GM13977 (cell line): ENCODE measurements at regions not wholly inside any gene's neighbourhood (a gene's known extent, or its start where the extent isn't known, plus 50 kb on each side); places are given as distances from the start of the nearest gene placed in this dataset.
A peak's percentile ranks its signal among the peaks of the same experiment; 100 is the strongest.

ENCODE experiments used
- DNase-seq: peaks from one replicate; pipeline ENCODE4 v3.0.0; 2012; ENCODE audit warnings: low spot score
- in situ Hi-C: fragments of 300-500 bp; cut with MboI; formaldehyde crosslinking; loops from one replicate; pipeline ENCODE4 v1.12.0; 2022; ENCODE audit warnings: low sequenced_read_pairs, low pct_unique_long_range_greater_than_20kb, mixed read lengths, inconsistent platforms; ENCODE audit not compliant: unreplicated experiment
- TF ChIP-seq, protein P1 (sequence below): IDR thresholded peaks from 2 replicates; pipeline ENCODE4 v1.5.1; 2012; ENCODE audit warnings: mild to moderate bottlenecking, control low read depth; ENCODE audit not compliant: insufficient read depth; ENCODE audit errors: extremely low read depth, missing control alignments

DNA sequence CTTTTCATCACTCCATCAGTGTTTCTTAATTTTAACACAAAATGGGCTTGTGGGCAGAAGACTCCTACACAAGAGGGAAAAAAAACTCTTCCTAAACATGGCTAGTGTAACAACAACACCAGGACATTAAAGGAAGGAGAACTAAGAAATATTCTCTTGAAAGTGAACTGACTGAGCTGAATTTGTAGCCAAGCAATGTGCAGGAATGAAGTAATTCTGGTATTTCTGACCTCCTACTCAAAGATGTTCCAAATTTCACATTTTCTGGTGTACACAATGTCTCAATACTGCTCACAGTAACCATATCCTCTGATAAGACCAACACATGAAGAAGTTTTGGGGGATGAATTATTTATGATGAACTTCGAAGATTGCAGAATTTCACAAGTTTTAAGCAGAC lies 357.3 kb downstream of the DUSP6 start:
- in situ Hi-C loops: no loop called here
- TF ChIP-seq, protein P1, sequence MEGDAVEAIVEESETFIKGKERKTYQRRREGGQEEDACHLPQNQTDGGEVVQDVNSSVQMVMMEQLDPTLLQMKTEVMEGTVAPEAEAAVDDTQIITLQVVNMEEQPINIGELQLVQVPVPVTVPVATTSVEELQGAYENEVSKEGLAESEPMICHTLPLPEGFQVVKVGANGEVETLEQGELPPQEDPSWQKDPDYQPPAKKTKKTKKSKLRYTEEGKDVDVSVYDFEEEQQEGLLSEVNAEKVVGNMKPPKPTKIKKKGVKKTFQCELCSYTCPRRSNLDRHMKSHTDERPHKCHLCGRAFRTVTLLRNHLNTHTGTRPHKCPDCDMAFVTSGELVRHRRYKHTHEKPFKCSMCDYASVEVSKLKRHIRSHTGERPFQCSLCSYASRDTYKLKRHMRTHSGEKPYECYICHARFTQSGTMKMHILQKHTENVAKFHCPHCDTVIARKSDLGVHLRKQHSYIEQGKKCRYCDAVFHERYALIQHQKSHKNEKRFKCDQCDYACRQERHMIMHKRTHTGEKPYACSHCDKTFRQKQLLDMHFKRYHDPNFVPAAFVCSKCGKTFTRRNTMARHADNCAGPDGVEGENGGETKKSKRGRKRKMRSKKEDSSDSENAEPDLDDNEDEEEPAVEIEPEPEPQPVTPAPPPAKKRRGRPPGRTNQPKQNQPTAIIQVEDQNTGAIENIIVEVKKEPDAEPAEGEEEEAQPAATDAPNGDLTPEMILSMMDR: no peak
- DNase-seq: no peak

DNA sequence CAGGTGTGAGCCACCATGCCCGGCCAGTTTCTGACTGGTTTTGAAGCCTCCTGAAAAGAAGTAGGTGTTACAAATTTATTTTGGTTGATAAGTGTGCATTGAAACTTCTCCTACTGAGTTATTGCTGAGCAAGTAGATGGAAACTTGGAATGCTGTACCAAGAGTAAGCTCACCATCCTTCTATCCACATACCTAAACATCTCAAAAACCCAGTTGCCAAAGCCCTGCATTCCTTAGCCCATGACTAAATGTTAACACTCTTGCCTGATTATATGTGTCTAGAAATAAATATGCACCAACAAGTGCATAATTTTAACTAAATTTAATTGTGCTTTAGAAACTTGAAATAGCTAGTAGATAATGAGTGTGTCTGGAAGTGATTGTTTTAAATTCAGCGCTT lies 357.8 kb downstream of the DUSP6 start:
- DNase-seq: no peak
- TF ChIP-seq, protein P1: no peak
- in situ Hi-C loops: no loop called here

DNA sequence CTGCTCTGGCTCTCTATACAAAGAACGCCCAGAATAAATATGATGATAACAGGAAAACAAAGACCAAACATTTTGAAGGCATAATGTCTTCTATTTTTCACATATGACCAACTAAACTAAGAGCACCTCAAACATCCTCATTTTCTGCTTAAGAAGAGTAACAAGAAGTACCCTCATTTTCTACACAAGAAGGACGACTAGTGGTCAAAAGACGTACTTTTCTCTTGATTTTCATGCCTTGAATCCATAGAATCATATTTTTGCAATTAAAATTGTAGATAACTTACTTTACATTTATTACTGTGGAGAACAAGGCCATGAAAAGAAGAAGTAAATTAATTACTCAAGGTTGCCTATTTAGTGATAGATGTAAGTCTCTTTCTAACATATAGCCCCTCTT lies 358.6 kb downstream of the DUSP6 start:
- DNase-seq: peak; percentile 7
- in situ Hi-C loops: no loop called here
- TF ChIP-seq, protein P1: peak; percentile 26

DNA sequence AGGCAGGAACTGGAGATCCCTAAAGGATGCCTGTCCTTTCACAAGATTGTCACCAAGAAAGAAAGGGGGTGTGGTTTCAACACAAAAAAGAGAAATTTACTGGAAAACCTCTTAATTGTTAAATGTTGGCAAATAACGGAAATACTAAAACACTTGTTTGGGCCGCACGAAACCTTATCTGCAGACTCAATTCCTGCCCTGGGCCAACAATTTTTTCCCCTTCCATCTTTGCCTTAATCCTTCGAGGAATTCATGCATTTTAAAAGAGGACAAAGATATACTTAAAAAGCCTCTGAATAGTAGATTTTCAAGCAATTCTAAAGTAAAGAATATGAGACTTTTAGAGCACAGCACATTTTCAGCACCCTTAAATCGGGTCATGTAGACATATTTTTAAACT lies 366.2 kb downstream of the DUSP6 start:
- in situ Hi-C loops: no loop called here
- TF ChIP-seq, protein P1: no peak

DNA sequence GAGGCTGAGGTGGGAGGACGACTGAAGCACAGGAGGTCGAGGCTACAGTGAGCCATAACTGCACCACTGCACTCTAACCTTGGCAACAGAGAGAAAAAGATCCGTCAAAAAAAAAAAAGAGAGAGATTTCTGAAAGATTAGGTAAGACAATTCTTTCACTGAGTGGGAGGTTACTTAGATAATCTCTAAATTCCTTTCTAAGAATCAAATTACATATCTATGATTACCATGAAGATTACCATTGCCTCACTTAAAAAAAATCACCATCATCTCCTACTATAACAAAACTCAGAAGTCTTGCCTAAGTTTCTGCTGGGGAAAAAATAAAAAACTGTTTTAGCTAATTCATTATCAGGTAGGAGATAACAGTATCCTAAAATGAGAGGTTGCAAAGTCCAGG lies 366.7 kb downstream of the DUSP6 start:
- TF ChIP-seq, protein P1: no peak
- in situ Hi-C loops: no loop called here
- DNase-seq: no peak

More for the DNA sequence above, 366.2 kb downstream of the DUSP6 start:
- DNase-seq: no peak

DNA sequence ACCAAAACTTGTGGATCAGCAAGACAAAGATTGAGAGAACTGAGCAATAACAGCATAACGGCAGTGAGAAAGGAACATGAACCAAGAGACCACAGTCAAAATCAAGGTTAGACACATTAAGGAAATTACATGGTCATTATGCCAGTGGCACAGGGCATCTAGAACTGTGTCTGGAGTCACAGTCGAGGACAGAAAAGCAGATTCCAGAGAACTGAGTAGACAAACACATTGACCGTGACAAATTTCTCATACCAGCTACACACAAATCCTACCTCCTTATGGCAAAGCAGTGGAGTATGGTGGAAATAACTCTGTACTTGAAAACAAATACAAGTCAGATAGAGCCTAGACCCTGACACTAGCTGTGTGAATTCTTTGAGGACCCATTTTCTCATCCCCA lies 367.3 kb downstream of the DUSP6 start:
- TF ChIP-seq, protein P1: no peak
- DNase-seq: no peak
- in situ Hi-C loops: no loop called here

DNA sequence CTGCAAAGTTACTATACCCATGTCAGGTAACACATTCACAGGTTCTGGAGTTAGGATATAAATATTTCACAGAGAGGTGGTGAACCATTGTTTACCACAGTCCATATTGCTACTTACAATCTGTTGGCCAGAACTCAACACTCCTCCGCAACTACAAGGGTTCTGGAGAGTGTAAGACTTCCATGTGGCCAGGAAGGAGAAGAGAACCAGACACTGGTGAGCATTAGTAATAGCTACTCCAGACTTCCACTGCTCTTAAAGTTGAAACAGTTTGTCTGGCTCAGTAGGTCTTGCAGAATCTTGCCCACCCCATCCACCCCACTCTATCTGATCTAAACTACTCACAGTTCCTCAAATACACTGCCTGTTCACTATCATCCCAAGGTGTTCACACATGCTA lies 369.6 kb downstream of the DUSP6 start:
- TF ChIP-seq, protein P1: no peak
- in situ Hi-C loops: no loop called here

More for the DNA sequence above, 369.6 kb downstream of the DUSP6 start:
- DNase-seq: no peak
